ENCODE measurements at regions not wholly inside any gene's neighbourhood (a gene's known extent, or its start where the extent isn't known, plus 50 kb on each side); places are given as distances from the start of the nearest gene placed in this dataset.

DNA sequence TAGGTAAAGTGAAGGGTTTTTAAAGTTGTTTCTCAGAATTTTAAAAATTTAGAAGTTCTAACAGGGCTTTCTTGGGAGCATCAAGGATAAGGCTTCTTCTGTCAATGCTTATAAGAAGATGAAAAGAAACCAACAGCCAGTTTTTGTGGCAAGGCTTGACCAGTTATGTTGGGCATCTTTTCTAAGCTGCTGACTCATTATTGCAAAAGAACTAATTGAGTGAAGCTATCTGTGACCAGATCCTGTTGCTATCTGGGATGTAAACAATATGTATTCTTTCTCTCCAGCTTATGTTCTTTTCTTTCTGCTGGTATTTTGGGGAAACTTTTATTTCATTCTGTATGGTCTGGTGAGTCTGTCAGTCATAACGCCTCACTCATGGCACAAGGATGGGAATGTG, 643.8 kb downstream of the HDGFL1 start:
- Histone ChIP-seq H3K4ac (ENCODE audit: low read depth, low read length) (no peak overlapping the region), H2BK20ac (ENCODE audit: low read depth, low read length, poor library complexity, severe bottlenecking) (no peak overlapping the region), H3K79me2 (ENCODE audit: insufficient read depth, low read length) (no peaks in the 10 kb centered on the region), H3K18ac (ENCODE audit: insufficient read length, low read depth, low read length) (no peak overlapping the region), H3K9me3 (ENCODE audit: control insufficient read depth, low read depth, low read length) (no peaks in the 10 kb centered on the region), H3K56ac (ENCODE audit: insufficient read length, low read depth, low read length) (no peak overlapping the region), H3K4me1 (ENCODE audit: insufficient read depth, low read length) (no peaks in the 10 kb centered on the region), H3K14ac (ENCODE audit: insufficient read depth, low read length) (no peak overlapping the region), H3K79me1 (ENCODE audit: insufficient read depth, low read depth, low read length, poor library complexity, severe bottlenecking) (no peaks in the 10 kb centered on the region), H2BK15ac (ENCODE audit: low read depth, low read length) (no peak overlapping the region), H4K20me1 (ENCODE audit: control insufficient read depth, insufficient read depth, insufficient read length) (no peaks in the 10 kb centered on the region), H3T11ph (ENCODE audit: low read length) (no peak overlapping the region), H3K23me2 (ENCODE audit: insufficient read length, low read depth, low read length, poor library complexity, severe bottlenecking) (no peaks in the 10 kb centered on the region), H2BK12ac (ENCODE audit: insufficient read length, low read depth, low read length) (no peak overlapping the region), H3K27ac (ENCODE audit: insufficient read length, low read depth, low read length) (no peak overlapping the region), H4K8ac (replicated peaks; ENCODE audit: insufficient read length, low read depth, low read length) (no peak overlapping the region), H2BK120ac (ENCODE audit: low read depth, low read length, poor library complexity, severe bottlenecking) (no peak overlapping the region), H2AFZ (ENCODE audit: low read length) (no peak overlapping the region), H4K5ac (ENCODE audit: insufficient read length, low read depth, low read length) (no peak overlapping the region), H3K4me2 (ENCODE audit: insufficient read depth, insufficient read length, low read length) (no peak overlapping the region), H2AK5ac (ENCODE audit: insufficient read length, low read length) (no peak overlapping the region), H3K23ac (ENCODE audit: insufficient read length, low read depth, low read length) (no peak overlapping the region), H3K9ac (ENCODE audit: extremely low read depth, insufficient read length, low read length) (no peak overlapping the region), H2BK5ac (ENCODE audit: insufficient read length, low read length) (no peak overlapping the region), H4K91ac (ENCODE audit: insufficient read length, low read depth, low read length) (no peak overlapping the region), H3K27me3 (ENCODE audit: insufficient read depth, low read length) (no peaks in the 10 kb centered on the region)
- no peak for DNase-seq
- no peak overlapping the region for H3K27ac Mint-ChIP-seq
- H3K9me3 Mint-ChIP-seq = peaks cover 11 to 19% of the 10 kb centered on the region in 2 experiments; a peak in 4 of 5 replicates
- peaks cover 0 to 8% (median 0%) of the 10 kb centered on the region in 3 experiments; a peak in 2 of 7 replicates for H3K36me3 Mint-ChIP-seq (ENCODE audit: insufficient read depth in 1 of 3, low read depth in 3 of 3)
- H3K4me1 Mint-ChIP-seq = no peaks in the 10 kb centered on the region
- no peak overlapping the region for H3K4me3 Mint-ChIP-seq
- TF ChIP-seq CTCF (conservative IDR thresholded peaks at IDR 0.05) = no peak
- no CpG with 5 or more reads among the region's 1 CpG for WGBS (ENCODE audit: extremely low coverage, insufficient read length, low lambda C conversion rate)
- H3K27me3 Mint-ChIP-seq (ENCODE audit: low read depth) = no peaks in the 10 kb centered on the region
